ENCODE measurements at regions not wholly inside any gene's neighbourhood (a gene's known extent, or its start where the extent isn't known, plus 50 kb on each side); places are given as distances from the start of the nearest gene placed in this dataset.

GRCh38 chr3:106570426-106570825 lies 701.6 kb upstream of the CBLB start:
- no peaks in the 10 kb centered on the region for H3K36me3 ChIP-seq (ENCODE audit: low read depth)
- no peaks in the 10 kb centered on the region for H3K4me1 ChIP-seq (ENCODE audit: insufficient read depth, poor library complexity, severe bottlenecking)
- ATAC-seq (ENCODE audit: low read depth) (no peak), DNase-seq (ENCODE audit: low spot score) (no peak)
- TF ChIP-seq CTCF (IDR thresholded peaks at IDR 0.05; ENCODE audit: poor library complexity, severe bottlenecking): no peak
- no peak overlapping the region for H3K27ac ChIP-seq (ENCODE audit: poor library complexity, severe bottlenecking)
- no peak overlapping the region for H3K4me3 ChIP-seq (ENCODE audit: severe bottlenecking)
- H3K9me3 ChIP-seq (ENCODE audit: severe bottlenecking): no peaks in the 10 kb centered on the region
- H3K27me3 ChIP-seq (ENCODE audit: insufficient read depth, poor library complexity, severe bottlenecking): no peaks in the 10 kb centered on the region

- ATAC-seq (ENCODE audit: low read depth) (no peak), DNase-seq (ENCODE audit: low spot score) (no peak)
- Histone ChIP-seq H3K27ac (ENCODE audit: poor library complexity, severe bottlenecking) (no peak overlapping the region), H3K27me3 (ENCODE audit: insufficient read depth, poor library complexity, severe bottlenecking) (no peaks in the 10 kb centered on the region), H3K36me3 (ENCODE audit: low read depth) (no peaks in the 10 kb centered on the region), H3K4me1 (ENCODE audit: insufficient read depth, poor library complexity, severe bottlenecking) (peaks cover under 1% of the 10 kb centered on the region), H3K9me3 (ENCODE audit: severe bottlenecking) (no peaks in the 10 kb centered on the region), H3K4me3 (ENCODE audit: severe bottlenecking) (no peak overlapping the region)
- no peak for TF ChIP-seq CTCF (IDR thresholded peaks at IDR 0.05; ENCODE audit: poor library complexity, severe bottlenecking)
Measured at GRCh38 chr3:106573605-106574004, 704.8 kb upstream of the CBLB start.

GRCh38 chr3:106575029-106575428 lies 706.2 kb upstream of the CBLB start:
- DNase-seq (ENCODE audit: low spot score): no peak
- Histone ChIP-seq H3K27ac (ENCODE audit: poor library complexity, severe bottlenecking) (no peak overlapping the region), H3K9me3 (ENCODE audit: severe bottlenecking) (no peaks in the 10 kb centered on the region), H3K4me3 (ENCODE audit: severe bottlenecking) (no peak overlapping the region), H3K36me3 (ENCODE audit: low read depth) (no peaks in the 10 kb centered on the region), H3K27me3 (ENCODE audit: insufficient read depth, poor library complexity, severe bottlenecking) (no peaks in the 10 kb centered on the region), H3K4me1 (ENCODE audit: insufficient read depth, poor library complexity, severe bottlenecking) (peaks cover 11% of the 10 kb centered on the region)
- TF ChIP-seq CTCF (IDR thresholded peaks at IDR 0.05; ENCODE audit: poor library complexity, severe bottlenecking): no peak
- ATAC-seq (ENCODE audit: low read depth): no peak

- H3K9me3 ChIP-seq (ENCODE audit: severe bottlenecking): no peaks in the 10 kb centered on the region
- H3K36me3 ChIP-seq (ENCODE audit: low read depth): no peaks in the 10 kb centered on the region
- no peak overlapping the region for H3K27ac ChIP-seq (ENCODE audit: poor library complexity, severe bottlenecking)
- ATAC-seq (ENCODE audit: low read depth) (no peak), DNase-seq (ENCODE audit: low spot score) (no peak)
- peaks cover 11% of the 10 kb centered on the region for H3K4me1 ChIP-seq (ENCODE audit: insufficient read depth, poor library complexity, severe bottlenecking)
- no peaks in the 10 kb centered on the region for H3K27me3 ChIP-seq (ENCODE audit: insufficient read depth, poor library complexity, severe bottlenecking)
- H3K4me3 ChIP-seq (ENCODE audit: severe bottlenecking): no peak overlapping the region
- TF ChIP-seq CTCF (IDR thresholded peaks at IDR 0.05; ENCODE audit: poor library complexity, severe bottlenecking): no peak
Measured at GRCh38 chr3:106577241-106577640, 708.4 kb upstream of the CBLB start.

GRCh38 chr3:106578911-106579310 lies 710.1 kb upstream of the CBLB start:
- Histone ChIP-seq H3K4me3 (ENCODE audit: severe bottlenecking) (no peak overlapping the region), H3K36me3 (ENCODE audit: low read depth) (no peaks in the 10 kb centered on the region), H3K27ac (ENCODE audit: poor library complexity, severe bottlenecking) (peak overlapping the region; percentile 9), H3K27me3 (ENCODE audit: insufficient read depth, poor library complexity, severe bottlenecking) (no peaks in the 10 kb centered on the region), H3K9me3 (ENCODE audit: severe bottlenecking) (no peaks in the 10 kb centered on the region), H3K4me1 (ENCODE audit: insufficient read depth, poor library complexity, severe bottlenecking) (peaks cover 11% of the 10 kb centered on the region)
- no peak for TF ChIP-seq CTCF (IDR thresholded peaks at IDR 0.05; ENCODE audit: poor library complexity, severe bottlenecking)
- no peak for DNase-seq (ENCODE audit: low spot score)
- peak; percentile 85 for ATAC-seq (ENCODE audit: low read depth)
